ENCODE measurements at regions not wholly inside any gene's neighbourhood (a gene's known extent, or its start where the extent isn't known, plus 50 kb on each side); places are given as distances from the start of the nearest gene placed in this dataset.
A peak's percentile ranks its signal among the peaks of the same experiment; 100 is the strongest.

DNA sequence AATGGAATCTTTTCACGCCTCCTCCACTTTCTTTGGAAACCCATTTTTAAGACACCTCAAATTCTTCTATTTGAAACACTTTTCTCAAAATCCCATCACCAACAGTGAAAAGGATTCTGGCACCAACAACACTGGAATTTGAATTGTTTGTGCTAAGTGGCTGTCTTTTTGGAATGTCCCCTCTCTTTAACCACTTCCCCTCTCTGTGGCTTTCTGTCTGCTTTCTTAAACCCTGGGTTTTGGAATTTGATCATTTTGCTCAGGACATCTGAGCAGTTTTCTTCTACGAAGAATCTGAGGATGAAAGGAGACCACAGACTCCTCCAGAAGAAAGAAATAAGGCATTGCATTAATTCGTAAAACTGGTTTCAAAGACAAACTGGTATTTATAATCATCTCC is 89.0 kb downstream of the MXRA5 start:
- no peak for DNase-seq

DNA sequence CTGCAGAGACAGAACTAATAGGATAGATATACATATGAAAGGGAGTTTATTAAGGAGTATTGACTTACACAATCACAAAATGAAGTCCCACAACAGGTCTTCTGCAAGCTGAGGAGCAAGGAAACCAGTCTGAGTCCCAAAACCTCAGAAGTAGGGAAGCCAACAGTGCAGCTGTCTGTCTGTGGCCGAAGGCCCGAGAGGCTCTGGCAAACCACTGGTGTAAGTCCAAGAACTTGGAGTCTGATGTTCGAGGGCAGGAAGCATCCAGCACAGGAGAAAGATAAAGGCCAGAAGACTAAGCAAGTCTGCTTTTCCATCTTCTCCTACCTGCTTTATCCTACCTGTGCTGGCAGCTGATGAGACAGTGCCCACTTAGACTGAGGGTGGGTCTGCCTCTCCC is 89.6 kb downstream of the MXRA5 start:
- no peak for DNase-seq

DNA sequence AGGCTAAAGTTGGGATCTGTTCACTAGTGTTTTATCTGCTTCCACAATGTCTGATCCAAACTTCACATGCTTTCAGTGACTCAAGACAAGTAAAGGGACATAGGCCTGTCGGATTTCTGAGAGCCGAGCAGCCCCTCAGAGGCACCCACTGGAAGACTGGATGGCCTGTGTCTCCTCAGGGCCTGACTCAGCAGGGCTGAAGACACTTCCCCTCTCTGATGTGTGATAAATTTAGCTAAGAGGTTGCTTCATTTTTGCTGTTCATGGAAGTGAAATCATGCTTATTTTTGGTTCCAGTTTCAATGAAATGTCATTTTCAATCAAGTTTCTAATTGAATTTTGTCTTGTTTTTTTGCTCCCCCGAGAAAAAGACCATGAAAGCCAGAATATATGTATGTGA is 93.7 kb downstream of the MXRA5 start:
- DNase-seq = no peak

DNA sequence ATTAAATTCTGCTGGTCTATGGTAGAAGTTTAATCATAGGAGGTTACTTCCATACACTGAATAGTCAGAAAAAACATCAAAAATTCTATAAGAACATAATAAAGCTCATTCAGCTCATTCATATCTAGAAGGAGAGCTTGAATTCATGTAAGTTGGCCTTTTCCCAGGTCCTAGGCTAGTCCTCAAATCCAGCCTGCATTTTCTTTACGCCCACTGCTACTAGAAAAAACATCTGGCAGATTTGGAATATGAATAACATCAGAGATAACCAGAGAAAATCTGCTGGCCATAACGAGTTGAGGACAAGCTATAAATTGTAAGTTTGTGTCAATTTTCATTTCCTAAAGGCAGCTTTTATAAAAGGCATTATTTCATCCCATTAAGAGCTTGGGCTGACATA is 95.5 kb downstream of the MXRA5 start:
- DNase-seq = no peak

DNA sequence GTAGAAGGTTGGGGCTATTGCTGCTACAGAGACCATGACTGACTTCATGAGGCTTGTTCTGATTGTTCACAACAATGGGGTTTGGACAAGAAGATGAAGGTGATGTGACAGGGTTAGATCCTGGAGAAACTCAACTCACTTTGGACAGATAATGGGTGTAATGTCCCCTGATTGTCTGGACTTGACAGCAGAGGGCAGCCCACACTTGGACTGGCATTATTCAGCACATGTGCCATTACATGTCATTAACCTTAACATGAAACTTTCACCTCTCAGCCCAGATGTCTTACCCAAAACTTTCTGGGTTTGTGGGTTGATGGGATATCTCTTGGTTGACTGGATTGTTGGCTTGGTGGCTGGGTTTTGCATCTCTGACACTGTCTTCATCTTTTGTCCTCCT is 101.5 kb downstream of the MXRA5 start:
- no peak for DNase-seq

DNA sequence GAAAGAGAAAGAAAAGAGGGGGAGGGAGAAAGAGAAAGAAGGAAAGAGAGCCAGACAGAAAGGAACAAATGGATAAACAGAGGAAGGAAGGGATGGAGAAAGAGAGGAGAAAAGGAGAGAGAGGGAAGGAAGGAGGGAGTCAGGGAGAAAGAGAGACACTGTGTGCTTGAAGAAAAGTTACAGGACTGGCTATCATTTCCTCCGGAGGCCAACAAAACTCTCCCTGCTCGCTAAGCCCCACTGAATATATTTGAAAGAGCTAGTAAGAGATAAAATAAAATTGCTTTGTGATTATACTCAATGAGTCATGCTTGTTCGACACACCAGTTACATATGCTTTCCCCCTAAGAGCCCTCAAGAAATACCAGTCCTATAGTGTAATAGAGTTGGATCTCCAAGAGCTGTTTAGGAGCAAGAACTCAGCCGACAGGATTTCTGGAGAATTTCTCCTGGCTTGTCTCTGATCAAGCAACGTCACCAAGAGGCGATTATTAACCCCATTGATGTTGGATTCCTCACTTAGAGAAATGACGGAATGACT is 102.2 kb downstream of the MXRA5 start:
- DNase-seq = no peak

DNA sequence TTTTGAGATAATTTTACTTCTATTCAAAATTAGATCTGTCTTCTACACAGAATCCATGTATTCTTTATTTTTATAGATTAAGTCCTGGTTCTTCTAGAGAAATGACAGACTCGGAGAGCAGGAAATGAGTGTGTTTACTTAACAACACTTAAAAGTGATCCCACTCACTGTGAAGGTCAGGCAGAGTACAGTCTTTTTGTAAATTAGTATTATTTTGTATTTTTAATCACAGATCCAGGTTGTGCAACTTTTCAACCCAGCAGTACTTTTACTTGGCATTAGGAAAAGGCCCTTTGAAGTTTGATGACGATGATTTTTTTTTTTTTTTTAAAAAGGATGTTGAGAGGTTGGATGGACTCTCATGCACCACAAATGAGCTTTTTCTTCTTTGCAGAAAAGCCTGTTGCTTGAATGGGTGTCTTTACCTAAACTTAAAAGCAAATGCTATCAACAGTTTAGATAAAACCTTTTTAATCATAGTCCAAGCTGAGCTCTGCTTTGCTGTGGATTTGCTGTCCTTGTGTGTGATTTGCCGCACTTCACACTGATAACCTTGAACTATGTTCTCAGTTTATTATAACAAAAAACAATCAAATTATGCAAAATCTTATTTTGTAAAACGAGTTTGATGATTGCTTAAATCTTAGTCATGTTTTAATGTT is 114.1 kb downstream of the MXRA5 start:
- DNase-seq = no peak

DNA sequence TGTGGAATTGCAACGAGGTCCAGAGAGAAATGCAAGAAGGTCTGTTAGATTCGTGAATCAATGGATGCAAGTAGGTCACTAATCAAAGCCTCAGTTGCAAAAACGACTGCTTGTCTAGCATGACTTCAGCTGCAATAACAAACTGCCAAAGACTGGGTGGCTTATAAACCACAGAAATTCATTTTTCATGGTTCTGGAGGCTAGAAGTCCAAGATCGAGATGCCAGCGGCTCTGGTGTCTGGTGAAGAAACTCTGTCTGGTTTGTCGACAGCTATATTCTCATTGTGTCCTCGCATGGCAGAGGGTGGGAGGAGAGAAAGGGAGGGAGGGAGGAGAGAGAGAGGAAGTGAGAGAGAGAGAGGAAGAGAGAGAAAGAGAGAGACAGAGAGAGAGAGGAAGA is 114.7 kb downstream of the MXRA5 start:
- no peak for DNase-seq

DNA sequence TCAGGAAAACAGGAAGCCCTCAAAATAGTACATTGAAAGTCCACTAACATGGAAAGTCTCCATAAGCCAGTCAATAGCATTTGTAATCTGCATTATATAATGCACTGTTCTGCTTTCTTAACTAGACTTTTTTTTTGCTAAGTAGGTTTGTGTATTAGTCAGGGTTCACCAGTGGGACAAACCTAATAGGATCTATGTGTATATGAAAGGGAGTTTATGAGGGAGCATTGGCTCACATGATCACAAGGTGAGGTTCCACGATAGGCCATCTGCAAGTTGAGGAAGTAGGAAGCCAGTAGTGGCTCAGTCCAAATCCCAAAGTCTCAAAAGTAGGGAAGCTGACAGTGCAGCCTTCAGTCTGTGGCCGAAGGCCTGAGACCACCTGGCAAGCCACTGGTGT is 116.0 kb downstream of the MXRA5 start:
- DNase-seq = no peak

DNA sequence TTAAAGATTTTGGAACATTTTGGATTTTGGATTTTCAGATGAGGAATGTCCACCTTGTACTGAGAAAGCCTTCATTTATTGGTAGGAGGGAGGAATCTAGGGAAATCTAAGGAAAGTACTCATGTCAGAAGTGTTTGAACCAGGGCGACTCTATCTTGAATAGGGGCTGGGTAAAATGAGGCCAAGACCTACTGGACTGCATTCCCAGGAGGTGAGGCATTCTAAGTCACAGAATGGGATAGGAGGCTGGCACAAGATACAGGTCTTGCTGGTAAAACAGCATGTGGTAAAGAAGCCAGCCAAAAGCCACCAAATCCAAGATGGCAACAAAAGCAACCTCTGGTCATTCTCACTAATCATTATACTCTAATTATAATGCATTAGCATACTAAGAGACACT is 118.9 kb downstream of the MXRA5 start:
- DNase-seq = no peak

DNA sequence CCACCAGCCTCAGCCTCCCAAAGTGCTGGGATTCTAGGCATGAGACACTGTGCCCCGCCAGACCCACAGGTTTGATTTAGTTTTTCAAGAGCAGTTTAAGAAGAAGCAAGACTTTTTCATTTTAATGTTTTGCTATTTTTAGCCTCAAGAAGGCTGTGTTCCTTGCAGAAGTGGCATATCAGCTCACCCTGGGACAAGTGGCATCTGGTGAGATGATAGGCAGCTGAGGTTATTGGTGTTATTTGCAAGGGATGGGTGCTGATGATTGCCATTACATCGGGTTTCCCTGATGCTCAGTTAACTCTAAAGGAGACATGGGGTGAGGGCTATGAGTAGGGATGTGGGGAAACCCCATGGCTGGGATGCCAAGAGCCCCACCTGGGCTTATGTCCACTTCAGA is 120.4 kb downstream of the MXRA5 start:
- no peak for DNase-seq

DNA sequence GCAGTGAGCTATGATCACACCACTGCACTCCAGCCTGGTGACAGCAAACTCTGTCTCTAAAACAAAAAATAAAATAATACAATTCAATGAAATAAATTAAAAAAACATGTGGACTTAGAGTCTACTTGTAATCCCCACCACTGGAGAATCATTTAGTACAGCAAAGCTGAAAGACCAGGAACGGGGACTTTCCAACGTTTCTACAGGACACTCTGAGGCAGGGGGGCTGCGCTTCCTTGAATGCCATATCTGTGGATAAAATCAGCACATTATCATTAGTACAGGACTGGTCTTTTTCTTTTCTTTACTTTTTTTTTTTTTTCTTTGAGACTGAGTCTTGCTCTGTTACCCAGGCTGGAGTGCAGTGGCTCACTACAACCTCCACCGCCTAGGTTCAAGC is 124.8 kb downstream of the MXRA5 start:
- no peak for DNase-seq

DNA sequence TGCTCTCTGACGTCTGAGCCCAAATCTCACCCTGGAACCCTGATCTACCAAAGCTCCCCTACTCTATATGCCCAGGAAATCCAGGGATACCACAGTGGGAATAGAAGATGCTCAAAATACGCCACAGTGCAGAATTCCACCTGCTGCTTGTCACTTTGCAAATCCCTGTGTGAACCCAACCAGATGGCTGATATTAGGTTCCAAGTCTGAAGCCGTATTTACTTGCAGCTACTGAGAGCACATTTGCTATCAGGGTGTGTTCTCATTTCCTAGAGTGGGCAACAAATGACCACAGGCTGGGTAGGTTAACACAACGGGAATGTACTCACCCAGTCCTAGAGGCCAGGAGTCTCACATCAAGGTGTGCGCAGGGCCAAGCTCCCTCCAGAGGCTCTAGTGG is 126.8 kb downstream of the MXRA5 start:
- DNase-seq = no peak

DNA sequence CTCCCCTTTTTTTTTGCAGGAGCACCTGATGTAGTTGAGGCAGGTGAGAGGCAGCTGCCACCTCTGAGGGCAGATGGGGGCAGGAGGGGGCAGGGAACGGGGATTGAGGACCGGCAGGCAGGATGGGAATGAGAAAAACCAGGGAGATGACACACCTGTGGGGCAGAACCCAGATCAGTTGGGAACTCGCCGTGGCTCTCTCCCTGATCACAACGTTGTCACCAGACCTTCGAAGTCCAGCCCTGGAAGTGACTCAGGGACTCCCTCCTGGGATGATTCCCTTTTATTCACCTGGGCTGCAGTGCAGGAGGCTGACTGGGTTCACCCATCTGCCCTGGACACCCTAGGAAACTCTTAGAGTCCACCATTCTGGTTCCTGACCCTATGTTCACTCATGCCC is 127.2 kb downstream of the MXRA5 start:
- DNase-seq = no peak

DNA sequence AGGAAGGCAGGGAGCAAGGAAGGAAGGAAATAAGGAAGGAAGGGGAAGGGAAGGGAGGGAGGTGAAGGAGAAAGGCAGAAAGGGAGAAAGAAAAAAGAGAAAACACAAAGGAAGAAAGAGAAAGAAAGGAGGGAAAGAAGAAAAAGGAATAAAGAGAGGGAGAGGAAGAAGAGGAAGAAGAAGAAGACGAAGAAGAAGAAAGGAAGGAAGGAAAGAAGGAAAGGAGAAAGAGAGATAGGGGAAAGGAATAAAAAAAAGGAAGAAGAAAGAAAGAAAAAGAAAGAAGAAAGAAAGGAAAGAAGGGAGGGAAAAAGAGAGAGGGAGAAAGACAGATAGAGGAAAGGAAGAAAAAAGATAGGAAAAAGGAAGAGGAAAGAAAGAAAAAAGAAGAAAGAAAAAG is 128.0 kb downstream of the MXRA5 start:
- no peak for DNase-seq

DNA sequence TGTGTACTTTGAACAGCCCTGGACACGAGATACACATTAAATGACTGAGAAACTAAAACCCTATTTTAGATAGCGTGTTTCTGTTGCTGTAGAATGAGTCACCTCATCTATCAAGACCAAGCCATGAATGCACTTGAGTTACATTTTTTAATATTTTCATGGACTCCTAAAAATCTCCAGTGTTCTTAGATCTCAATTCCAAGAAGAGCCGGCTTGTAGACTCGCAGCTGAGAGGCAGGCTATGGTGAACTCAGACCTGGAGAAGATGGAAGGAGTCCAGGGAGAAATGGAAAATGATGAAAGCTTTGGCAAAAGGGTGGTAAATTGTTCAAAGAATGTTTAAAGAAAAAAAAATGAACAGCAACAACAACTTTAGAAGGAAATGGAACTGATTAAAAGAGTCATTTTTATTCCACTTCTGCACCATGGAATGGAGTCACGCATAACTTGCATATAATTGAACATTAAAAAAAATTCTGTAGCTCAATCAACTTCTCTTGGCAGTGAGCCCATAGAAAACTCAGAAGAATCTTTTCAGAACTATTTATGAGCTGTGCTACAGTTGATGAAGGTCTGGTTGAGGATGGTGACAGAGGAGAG is 129.8 kb downstream of the MXRA5 start:
- DNase-seq = no peak

DNA sequence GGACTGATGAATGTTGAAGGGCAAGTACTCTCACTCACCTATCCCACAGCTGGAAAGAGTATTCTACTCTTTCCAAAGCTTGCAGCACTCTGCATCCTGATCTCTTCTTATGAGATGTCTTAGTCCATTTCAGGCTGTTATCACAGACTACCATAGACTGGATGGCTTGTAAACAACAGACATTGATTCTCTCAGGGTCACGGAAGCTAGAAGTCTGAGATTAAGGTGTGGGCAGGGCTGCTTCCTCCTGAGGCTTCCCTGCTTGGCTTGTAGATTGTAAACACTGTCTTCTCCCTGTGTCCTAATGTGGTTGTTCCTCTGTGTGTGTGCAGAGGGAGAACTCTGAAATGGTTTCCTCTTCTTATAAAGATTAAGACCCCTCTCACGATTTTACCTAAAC is 131.2 kb downstream of the MXRA5 start:
- DNase-seq = no peak

DNA sequence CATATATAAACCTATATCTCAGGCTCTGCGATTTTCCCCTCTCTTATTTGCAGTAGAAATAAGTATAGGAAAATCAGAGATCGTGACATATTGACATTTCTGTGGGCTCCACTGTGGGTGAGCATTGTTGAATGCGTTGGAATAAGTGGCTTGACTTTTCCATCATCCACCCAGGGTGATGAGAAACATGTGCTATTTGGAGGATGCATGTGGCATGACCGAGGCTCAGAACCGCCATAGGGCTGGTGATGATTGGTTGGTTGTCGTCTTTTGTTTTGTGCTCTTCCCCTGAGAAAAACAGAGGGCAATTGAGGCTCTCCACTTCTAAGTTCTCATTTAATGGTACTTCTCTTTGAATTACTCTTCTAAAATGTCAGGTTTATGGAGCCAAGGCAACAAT is 140.1 kb downstream of the MXRA5 start:
- DNase-seq = no peak

DNA sequence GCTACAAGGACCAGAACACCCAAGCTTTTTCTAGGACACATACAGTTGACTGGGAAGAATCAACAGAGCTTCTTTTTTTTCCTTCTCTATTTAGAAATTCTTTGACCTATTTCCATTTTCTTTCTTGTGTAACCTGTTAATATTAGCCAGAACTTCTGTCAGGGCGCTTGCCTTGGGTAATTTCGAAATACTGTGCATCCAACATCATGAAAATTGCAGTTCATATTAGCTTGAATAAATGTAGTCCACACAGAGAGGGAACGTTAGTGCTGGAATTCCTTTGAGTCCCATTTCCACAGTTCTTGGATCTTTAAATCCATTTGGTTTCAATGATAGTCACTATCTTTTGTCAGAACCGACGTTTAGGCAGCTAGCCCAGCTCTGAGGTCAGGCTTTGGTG is 141.8 kb downstream of the MXRA5 start:
- DNase-seq = no peak

DNA sequence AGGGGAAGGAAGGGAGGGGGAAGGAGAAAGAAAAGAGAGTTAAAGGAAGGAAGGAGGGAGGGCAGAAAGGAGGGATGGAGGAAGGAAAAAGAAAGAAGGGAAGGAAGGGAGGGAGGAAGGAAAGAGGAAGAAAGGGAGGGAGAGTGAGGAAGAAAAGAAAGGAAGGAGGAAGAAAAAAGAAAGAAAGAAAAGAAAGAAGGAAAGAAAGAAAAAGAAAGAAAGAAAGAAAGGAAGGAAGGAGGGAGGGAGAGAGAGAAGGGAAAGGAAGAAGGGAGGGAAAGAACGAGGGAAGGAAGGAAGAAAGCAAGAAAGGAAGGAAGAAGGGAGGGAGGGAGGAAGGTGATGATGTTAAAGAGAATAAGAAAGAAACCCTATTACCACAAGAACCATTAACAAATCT is 150.6 kb downstream of the MXRA5 start:
- no peak for DNase-seq

DNA sequence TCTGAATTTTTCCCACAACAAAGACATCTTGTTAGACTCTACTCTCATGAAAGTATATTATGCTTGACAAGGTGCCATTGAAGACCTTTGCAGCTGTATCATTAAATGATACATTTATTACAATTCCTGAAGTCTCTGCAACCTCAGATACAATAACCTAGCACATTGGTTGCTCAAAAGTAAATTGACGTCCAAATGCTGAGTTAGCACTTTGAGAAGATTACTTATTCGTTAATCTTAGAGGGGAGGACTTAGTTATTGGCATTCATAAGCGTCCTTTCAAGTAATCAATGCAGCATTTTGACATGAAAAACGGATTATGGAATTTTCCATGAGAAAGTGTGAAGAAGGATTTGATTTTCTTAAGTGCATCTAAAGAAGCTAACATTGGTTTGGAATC is 151.6 kb downstream of the ARSF start:
- no peak for DNase-seq

DNA sequence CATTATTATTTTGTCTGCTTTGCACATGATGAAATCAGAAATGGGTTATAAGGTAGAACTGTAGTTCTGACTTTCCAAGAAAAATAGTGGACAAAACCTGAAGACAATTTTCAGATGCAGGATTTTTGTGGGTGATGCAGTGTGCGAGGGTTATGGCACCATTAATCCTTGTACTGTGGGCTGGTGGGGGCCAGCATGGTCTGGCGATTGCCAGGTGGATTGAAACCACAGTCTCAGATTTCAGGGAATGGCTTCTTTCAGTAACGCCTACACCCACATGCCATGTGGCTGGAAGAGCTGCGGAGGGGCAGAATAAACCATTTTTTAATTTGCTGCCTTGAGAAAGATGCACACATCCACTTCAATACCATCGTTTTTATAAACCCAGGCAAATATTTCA is 150.5 kb downstream of the ARSF start:
- no peak for DNase-seq

DNA sequence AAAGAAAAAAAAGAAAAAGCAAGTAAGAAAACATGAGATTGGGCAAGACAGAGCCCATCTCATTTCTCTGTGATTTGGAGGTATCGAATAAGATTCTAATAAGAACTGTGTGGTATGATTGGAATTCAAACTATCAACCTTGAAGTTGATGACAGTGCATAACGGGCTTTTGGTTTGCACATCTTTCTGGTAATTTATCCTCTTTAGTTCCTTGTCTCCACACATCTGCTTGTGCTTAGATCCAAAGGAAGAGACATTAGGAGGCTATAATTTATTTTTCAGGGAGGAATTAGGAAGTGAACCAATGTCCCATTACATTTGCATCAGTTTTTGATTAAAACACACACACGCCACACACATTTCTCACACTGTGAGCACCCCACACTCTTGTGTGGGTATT is 149.9 kb downstream of the ARSF start:
- DNase-seq = no peak

DNA sequence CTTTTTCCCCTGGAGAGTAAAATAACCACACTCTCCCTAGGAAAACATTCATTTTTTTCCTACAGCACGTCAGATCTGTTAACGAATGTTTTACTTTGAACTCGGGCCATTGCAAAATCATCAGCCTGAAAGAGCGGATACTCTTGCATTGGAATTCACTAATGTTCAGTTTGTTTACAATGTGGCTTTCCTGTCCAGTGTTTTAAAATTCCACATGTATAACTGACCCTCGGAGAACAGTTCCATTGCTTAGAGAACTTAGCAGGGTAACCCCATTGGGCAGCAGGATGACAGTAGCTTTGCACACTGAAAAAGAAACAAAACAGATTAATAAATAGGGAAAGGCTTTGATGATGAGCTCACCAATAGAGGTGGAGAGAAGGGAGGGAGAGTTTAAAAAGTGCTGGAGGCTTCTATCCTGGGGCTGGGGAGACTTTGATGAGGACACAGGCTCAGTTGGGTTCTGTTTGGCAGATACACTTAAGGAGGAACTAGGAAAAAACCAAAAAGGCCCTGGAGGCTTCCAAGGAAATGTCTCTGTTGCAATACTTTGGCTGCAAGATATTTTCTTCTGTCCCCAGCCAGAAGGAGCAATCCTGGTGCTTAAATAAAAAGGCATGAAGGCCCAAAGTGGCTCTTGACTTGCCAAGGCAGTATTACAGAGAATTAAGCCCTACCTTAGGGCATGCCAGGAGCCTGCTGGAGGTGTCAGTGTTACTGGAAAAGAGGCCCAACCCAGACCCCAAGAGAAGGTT is 143.1 kb downstream of the ARSF start:
- peak; percentile 57 for DNase-seq
